IMR-90 (cell line): ENCODE measurements at regions not wholly inside any gene's neighbourhood (a gene's known extent, or its start where the extent isn't known, plus 50 kb on each side); places are given as distances from the start of the nearest gene placed in this dataset.

Source experiments
- ATAC-seq: fragments of 200-7000 bp; cut with Tn5 transposase; 2 replicates; pipeline ENCODE4 v1.9.1; 2020; ENCODE audit warnings: low read depth, mild to moderate bottlenecking, moderate library complexity
- BruUV-seq: library from RNA; stranded (reverse); fragments of 400-500 nt; replicated peaks from 2 replicates; lab custom pipeline; 2021; lab: Mats Ljungman, UMichigan
- CTCF ChIA-PET: fragments of 300-600 bp; formaldehyde crosslinking; extraction: SDS; loops from one replicate; lab custom pipeline; 2021; ENCODE audit warnings: antibody characterized with exemption; lab: Yijun Ruan, JAX
- POLR2A ChIA-PET: fragments of 300-600 bp; sonication (Branson Sonifier 250); formaldehyde crosslinking; loops from one replicate; lab custom pipeline; 2022; ENCODE audit warnings: antibody characterized with exemption; ENCODE audit not compliant: unreplicated experiment; lab: Charles Lee
- DNase-seq: peaks from one replicate; pipeline ENCODE4 v3.0.0; 2013
- H2AFZ ChIP-seq: replicated peaks from 2 replicates; pipeline ENCODE3; 2013; ENCODE audit warnings: low read length, mild to moderate bottlenecking; ENCODE audit not compliant: poor library complexity
- H2AK5ac ChIP-seq: 2 replicates; pipeline ENCODE4 v1.6.1; 2013; ENCODE audit warnings: low read depth, low read length, inconsistent platforms
- H2AK9ac ChIP-seq: replicated peaks from 2 replicates; pipeline ENCODE3; 2013; ENCODE audit warnings: mild to moderate bottlenecking, low read depth, low read length, moderate library complexity; ENCODE audit not compliant: poor library complexity
- H2BK120ac ChIP-seq: 2 replicates; pipeline ENCODE4 v1.6.1; 2013; ENCODE audit warnings: low read depth, low read length, inconsistent platforms
- H2BK15ac ChIP-seq: 3 replicates; pipeline ENCODE4 v1.6.1; 2013; ENCODE audit warnings: low read depth, low read length, inconsistent platforms
- H2BK20ac ChIP-seq: 2 replicates; pipeline ENCODE4 v1.6.1; 2013; ENCODE audit warnings: low read depth, mild to moderate bottlenecking, inconsistent platforms, low read length, moderate library complexity
- H2BK5ac ChIP-seq: 2 replicates; pipeline ENCODE4 v1.6.1; 2013; ENCODE audit warnings: mild to moderate bottlenecking, low read depth, low read length, inconsistent platforms; ENCODE audit not compliant: poor library complexity, severe bottlenecking
- H3K14ac ChIP-seq: replicated peaks from 2 replicates; pipeline ENCODE4 v1.6.1; 2013; ENCODE audit warnings: low read depth, low read length, inconsistent platforms
- H3K18ac ChIP-seq: 2 replicates; pipeline ENCODE4 v1.6.1; 2013; ENCODE audit warnings: low read depth, low read length, control low read depth
- H3K23ac ChIP-seq: 2 replicates; pipeline ENCODE4 v1.6.1; 2013; ENCODE audit warnings: low read depth, low read length, inconsistent platforms
- H3K27ac ChIP-seq: 2 replicates; pipeline ENCODE4 v1.5.1; 2013; ENCODE audit warnings: mild to moderate bottlenecking, control low read depth, low read length; ENCODE audit not compliant: insufficient read depth
- H3K27me3 ChIP-seq: 2 replicates; pipeline ENCODE4 v1.6.1; 2013; ENCODE audit warnings: low read length; ENCODE audit not compliant: control insufficient read depth, insufficient read depth
- H3K36me3 ChIP-seq: 2 replicates; pipeline ENCODE4 v1.6.1; 2013; ENCODE audit warnings: low read length, mixed read lengths; ENCODE audit not compliant: control insufficient read depth, insufficient read depth
- H3K4ac ChIP-seq: 2 replicates; pipeline ENCODE4 v1.6.1; 2013; ENCODE audit warnings: low read depth, low read length, inconsistent platforms
- H3K4me1 ChIP-seq: 2 replicates; pipeline ENCODE4 v1.6.1; 2013; ENCODE audit warnings: low read length, mixed read lengths; ENCODE audit not compliant: control insufficient read depth, insufficient read depth
- H3K4me2 ChIP-seq: 2 replicates; pipeline ENCODE4 v1.6.1; 2013; ENCODE audit warnings: low read depth, mild to moderate bottlenecking, control low read depth, low read length, moderate library complexity
- H3K4me3 ChIP-seq: 2 replicates; pipeline ENCODE4 v1.5.1; 2013; ENCODE audit warnings: low read depth, mild to moderate bottlenecking, control low read depth, low read length, moderate library complexity; ENCODE audit not compliant: insufficient read depth
- H3K56ac ChIP-seq: 2 replicates; pipeline ENCODE4 v1.6.1; 2013; ENCODE audit warnings: low read length, inconsistent platforms; ENCODE audit not compliant: insufficient read depth; ENCODE audit errors: extremely low read depth
- H3K79me1 ChIP-seq, 2 experiments: 2 replicates each; pipeline ENCODE4 v1.6.1; 2013; ENCODE audit warnings: low read length in 2 of 2, inconsistent platforms in 1 of 2, low read depth in 1 of 2
- H3K9ac ChIP-seq: 2 replicates; pipeline ENCODE4 v1.6.1; 2013; ENCODE audit warnings: low read depth, low read length, control low read depth
- H3K9me1 ChIP-seq: 2 replicates; pipeline ENCODE4 v1.6.1; 2013; ENCODE audit warnings: low read length, inconsistent platforms; ENCODE audit not compliant: insufficient read depth
- H3K9me3 ChIP-seq: 2 replicates; pipeline ENCODE4 v1.6.1; 2013; ENCODE audit warnings: low read length; ENCODE audit not compliant: control insufficient read depth, insufficient read depth
- H4K20me1 ChIP-seq: 2 replicates; pipeline ENCODE4 v1.6.1; 2013; ENCODE audit warnings: low read length, inconsistent platforms; ENCODE audit not compliant: insufficient read depth
- H4K5ac ChIP-seq: 2 replicates; pipeline ENCODE4 v1.6.1; 2013; ENCODE audit warnings: mild to moderate bottlenecking, low read depth, low read length, control low read depth
- H4K8ac ChIP-seq, 2 experiments: 2 replicates each; pipeline ENCODE4 v1.6.1; 2013; ENCODE audit warnings: low read depth in 2 of 2, low read length in 2 of 2, control low read depth in 1 of 2, inconsistent platforms in 1 of 2
- H4K91ac ChIP-seq: 2 replicates; pipeline ENCODE4 v1.6.1; 2013; ENCODE audit warnings: low read depth, low read length, inconsistent platforms; ENCODE audit not compliant: insufficient read depth
- RFX5 ChIP-seq: IDR thresholded peaks from 2 replicates; pipeline ENCODE4 v1.8.0; 2012; ENCODE audit warnings: low read depth, mild to moderate bottlenecking, low read length, moderate library complexity
- SMC3 ChIP-seq: fragments of 150-350 bp; IDR thresholded peaks from 2 replicates; pipeline ENCODE4 v1.6.1; 2016; ENCODE audit warnings: low read depth, mild to moderate bottlenecking, antibody characterized with exemption, low read length, moderate library complexity
- WGBS, 2 experiments: methylation state at CpG; one replicate each; pipeline versions ENCODE4 v1.1.5 to v1.1.7; 2013; ENCODE audit warnings: missing lambda C conversion rate in 2 of 2; ENCODE audit not compliant: insufficient read length in 1 of 2; ENCODE audit errors: extremely low coverage in 2 of 2; 5-methylcytosine and 5-hydroxymethylcytosine counted together
- dilution Hi-C: fragments of 300-500 bp; cut with HindIII; formaldehyde crosslinking; loops from one replicate; pipeline ENCODE4 v1.14.3; 2018; ENCODE audit warnings: low sequenced_read_pairs; ENCODE audit not compliant: unreplicated experiment
- in situ Hi-C: fragments of 300-500 bp; cut with MboI; formaldehyde crosslinking; loops from 3 replicates; pipeline ENCODE4 v1.14.3; 2019; ENCODE audit warnings: low sequenced_read_pairs, inconsistent platforms, mixed read lengths
- intact Hi-C: fragments of 100-400 bp; cut with micrococcal nuclease; formaldehyde crosslinking; loops from 2 replicates; pipeline ENCODE4 v1.10.0; 2022
- TF ChIP-seq, protein P1 (sequence below): conservative IDR thresholded peaks from 2 replicates; pipeline ENCODE4 v1.5.1; 2012; ENCODE audit warnings: mild to moderate bottlenecking, low read depth, low read length, improper control_type of control experiment
- TF ChIP-seq, protein P2 (sequence below): fragments of 150-350 bp; IDR thresholded peaks from 2 replicates; pipeline ENCODE4 v1.6.1; 2016; ENCODE audit warnings: low read depth, mild to moderate bottlenecking, low read length, moderate library complexity, borderline replicate concordance

DNA sequence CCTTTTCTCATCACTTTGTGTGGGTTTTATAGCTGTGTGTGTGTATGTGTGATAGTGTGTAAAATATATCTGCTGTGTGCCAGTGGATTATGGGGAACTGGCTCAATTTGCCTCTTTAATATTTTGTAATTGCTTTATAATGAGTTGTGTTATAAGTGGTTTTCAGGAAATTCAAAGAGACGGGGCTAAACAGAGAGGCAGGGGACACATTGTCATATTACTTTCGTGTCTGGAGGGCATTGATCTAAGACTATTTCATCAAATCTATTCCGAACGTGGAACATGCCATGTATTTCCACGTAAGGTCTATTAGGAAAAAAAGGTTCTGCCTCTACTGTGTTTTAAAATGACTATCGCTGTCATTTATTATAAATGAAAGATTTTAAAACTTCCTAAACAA lies 793.2 kb upstream of the TMEM132C start:
- no peak overlapping the region for H4K8ac ChIP-seq
- no peak overlapping the region for H2AK5ac ChIP-seq
- ChIA-PET POLR2A (no interaction called here), CTCF (interaction anchor here (2.4 kb wide), 1 partner anchor 12 kb away, joined by 7 read pairs; no protein-coding TSS in a partner anchor)
- TF ChIP-seq, protein P1, sequence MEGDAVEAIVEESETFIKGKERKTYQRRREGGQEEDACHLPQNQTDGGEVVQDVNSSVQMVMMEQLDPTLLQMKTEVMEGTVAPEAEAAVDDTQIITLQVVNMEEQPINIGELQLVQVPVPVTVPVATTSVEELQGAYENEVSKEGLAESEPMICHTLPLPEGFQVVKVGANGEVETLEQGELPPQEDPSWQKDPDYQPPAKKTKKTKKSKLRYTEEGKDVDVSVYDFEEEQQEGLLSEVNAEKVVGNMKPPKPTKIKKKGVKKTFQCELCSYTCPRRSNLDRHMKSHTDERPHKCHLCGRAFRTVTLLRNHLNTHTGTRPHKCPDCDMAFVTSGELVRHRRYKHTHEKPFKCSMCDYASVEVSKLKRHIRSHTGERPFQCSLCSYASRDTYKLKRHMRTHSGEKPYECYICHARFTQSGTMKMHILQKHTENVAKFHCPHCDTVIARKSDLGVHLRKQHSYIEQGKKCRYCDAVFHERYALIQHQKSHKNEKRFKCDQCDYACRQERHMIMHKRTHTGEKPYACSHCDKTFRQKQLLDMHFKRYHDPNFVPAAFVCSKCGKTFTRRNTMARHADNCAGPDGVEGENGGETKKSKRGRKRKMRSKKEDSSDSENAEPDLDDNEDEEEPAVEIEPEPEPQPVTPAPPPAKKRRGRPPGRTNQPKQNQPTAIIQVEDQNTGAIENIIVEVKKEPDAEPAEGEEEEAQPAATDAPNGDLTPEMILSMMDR: no peak
- TF ChIP-seq RFX5 (no peak), SMC3 (no peak)
- TF ChIP-seq, protein P2, sequence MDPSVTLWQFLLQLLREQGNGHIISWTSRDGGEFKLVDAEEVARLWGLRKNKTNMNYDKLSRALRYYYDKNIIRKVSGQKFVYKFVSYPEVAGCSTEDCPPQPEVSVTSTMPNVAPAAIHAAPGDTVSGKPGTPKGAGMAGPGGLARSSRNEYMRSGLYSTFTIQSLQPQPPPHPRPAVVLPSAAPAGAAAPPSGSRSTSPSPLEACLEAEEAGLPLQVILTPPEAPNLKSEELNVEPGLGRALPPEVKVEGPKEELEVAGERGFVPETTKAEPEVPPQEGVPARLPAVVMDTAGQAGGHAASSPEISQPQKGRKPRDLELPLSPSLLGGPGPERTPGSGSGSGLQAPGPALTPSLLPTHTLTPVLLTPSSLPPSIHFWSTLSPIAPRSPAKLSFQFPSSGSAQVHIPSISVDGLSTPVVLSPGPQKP: no peak
- no peak overlapping the region for H2BK5ac ChIP-seq
- H4K20me1 ChIP-seq: no peaks in the 10 kb centered on the region
- no peak overlapping the region for H4K91ac ChIP-seq
- H4K5ac ChIP-seq: no peak overlapping the region
- no peak overlapping the region for H2BK20ac ChIP-seq
- H3K9me3 ChIP-seq: peaks cover 2% of the 10 kb centered on the region; the same call in 1 of the 2 replicates
- H3K14ac ChIP-seq: no peak overlapping the region
- no CpG with 5 or more reads among the region's 6 CpGs for WGBS, 2 experiments
- in situ Hi-C loops (no loop called here), intact Hi-C loops (no loop called here), dilution Hi-C loops (no loop called here)
- H3K18ac ChIP-seq: no peak overlapping the region
- H3K4me3 ChIP-seq: no peak overlapping the region
- no peak overlapping the region for H3K23ac ChIP-seq
- H2AK9ac ChIP-seq: no peak overlapping the region
- H3K79me1 ChIP-seq: no peaks in the 10 kb centered on the region
- no peak overlapping the region for H3K56ac ChIP-seq
- no peaks in the 10 kb centered on the region for H3K9me1 ChIP-seq
- H3K4me2 ChIP-seq: no peak overlapping the region
- no peaks in the 10 kb centered on the region for H3K4me1 ChIP-seq
- no TSS peak for BruUV-seq
- DNase-seq (no peak), ATAC-seq (no peak)
- no peaks in the 10 kb centered on the region for H3K36me3 ChIP-seq
- H2BK120ac ChIP-seq: no peak overlapping the region
- H2AFZ ChIP-seq: no peak overlapping the region
- H3K27me3 ChIP-seq: no peaks in the 10 kb centered on the region
- H3K4ac ChIP-seq: no peak overlapping the region
- no peak overlapping the region for H3K9ac ChIP-seq
- H3K27ac ChIP-seq: no peak overlapping the region
- H2BK15ac ChIP-seq: no peak overlapping the region
